Muscle of arm (tissue), 1 donor: ENCODE measurements at regions not wholly inside any gene's neighbourhood (a gene's known extent, or its start where the extent isn't known, plus 50 kb on each side); places are given as distances from the start of the nearest gene placed in this dataset.

ENCODE experiments used
- DNase-seq: peaks from one replicate; pipeline ENCODE4 v3.0.0-alpha.2; 2013

DNA sequence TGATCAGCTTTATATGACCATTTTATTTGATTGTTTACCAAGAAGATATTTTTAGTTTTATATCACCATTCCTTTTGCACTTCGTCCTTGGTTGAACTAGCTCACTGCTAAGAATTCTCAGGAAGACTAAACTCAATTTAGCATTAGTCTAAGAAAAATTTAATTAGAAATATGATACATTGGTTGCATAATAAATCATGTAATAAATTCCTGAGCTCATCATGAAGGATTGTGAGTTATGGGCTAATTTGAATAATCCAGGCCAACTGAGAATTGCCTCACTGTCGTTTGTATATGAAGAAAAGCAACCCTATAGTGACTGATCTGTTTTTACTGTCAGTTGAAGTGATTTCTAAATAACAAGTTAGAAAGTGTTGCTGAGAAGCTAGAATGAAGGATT is 725.5 kb downstream of the DNAJB9 start:
- DNase-seq, result no peak

DNA sequence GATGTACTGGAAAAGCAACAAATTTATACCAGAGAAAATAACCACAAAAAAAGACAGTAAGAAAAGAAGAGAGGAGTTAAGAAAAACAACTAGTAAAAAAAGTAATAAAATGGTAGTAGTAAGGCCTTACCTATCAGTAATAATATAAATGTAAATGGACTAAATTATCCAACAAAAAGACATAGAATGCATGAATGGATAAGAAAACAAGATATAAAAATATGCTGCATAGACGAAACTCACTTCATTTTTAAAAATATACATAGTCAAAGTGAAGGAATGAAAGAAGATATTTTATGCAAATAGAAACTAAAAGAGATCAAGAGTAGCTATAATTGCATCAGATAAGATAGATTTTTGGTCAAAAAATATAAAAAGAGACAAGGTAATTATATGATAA is 739.1 kb downstream of the DNAJB9 start:
- DNase-seq, result no peak

DNA sequence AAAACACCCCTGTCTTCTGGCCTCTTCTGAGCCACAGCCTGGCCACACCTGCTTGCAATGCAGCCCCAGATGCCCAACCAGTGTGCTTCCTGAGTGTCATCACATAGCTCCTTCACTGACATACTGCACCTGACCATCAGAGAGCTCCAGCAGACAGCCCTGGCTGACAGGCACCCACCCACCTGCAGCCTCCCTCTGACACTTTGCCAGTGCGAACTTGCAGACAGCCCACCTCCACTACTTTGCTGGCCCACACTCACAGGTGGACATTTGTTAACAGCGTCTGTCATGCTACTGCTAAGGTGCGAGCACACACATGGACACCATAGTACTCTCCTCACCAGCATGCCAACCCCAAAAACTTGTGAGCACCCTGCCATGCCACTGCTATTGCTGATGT is 740.1 kb downstream of the DNAJB9 start:
- DNase-seq, result no peak

DNA sequence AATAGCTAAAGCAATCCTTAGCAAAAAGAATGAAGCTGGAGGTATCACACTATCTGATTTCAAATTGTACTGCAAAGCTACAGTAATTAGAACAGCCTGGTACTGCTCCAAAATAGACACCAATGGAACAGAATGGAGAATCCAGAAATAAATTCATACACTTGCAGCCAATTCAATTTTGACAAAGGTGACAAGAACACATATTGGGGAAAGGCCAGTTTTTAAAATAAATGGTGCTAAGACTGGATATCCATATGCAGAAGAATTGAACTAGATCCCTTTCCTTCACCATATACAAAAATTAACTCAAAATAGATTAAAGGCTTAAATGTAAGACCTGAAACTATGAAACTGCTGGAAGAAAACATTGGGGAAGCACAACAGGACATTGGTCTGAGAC is 748.5 kb downstream of the DNAJB9 start:
- DNase-seq, result no peak

DNA sequence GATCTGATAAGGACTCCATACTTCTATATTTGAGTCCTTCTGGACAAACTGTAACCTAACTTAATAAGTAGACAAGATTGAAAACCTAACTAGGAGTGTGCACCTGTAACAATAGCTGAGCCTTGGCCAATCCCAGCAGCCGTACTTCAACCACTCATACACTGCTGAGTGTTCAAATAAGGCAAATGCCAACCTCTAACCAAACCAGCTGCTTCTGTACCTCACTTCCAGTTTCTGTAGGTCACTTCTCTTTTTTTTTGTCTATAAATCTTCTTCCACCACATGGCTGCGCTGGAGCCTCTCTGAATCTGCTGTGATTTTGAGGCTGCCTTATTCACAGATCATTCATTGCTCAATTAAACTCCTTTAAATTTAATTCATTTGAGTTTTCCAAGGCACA is 753.2 kb downstream of the DNAJB9 start:
- DNase-seq, result no peak

DNA sequence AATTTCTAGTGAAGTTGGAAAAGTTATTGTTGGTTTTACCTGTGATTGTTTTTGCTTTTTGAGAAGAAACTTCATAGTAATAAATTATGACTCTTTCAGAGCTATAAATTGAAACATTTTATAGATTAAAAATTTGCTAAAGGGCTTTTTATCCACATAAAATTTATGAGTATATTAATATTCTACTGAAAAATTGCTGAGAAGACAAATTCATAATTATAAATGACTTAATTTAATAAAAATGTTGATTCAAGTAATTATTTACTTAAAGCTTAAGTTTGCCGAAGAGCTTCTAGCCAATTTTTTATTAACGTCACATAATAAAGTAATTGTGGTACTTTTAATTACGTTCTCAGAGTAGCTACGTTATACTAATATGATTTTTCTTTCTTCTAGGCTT is 761.7 kb downstream of the DNAJB9 start:
- no peak for DNase-seq

DNA sequence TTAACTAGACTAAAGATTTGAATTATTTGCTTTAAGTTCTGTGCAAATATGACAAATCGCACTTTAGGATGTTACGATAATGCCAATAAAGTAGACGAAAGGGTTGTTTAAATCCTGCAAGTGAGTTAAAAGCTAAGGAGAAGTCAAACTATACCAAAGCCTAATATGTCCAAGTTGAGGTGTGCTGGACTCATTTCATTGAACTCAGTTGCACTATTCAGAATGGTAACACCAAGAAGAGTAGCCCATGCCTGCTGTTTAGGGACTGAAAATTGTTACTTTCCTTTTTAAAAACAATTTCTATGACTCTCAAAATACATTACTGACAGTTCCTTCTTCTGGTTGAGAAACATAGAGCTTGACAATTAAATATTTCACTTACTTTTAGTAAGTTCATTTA is 766.3 kb downstream of the DNAJB9 start:
- no peak for DNase-seq

DNA sequence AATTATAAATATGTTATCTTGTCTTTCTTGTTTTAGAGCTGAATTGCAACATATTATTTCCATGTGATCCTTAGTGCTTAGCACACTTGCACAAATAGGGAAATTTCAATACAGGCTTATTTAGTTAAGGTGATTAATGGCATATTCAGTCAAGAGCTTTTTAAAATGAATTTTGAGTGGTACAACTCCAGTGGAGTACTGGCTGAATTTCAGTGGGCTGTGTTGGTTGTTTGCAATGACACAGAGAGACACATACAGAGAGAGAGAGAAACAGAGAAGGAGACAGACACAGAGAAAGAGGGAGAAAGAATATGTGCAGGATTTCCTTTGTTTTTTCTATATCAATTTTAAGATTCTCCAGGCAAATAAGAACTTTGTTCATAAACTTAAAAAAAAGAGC is 766.9 kb downstream of the DNAJB9 start:
- DNase-seq, result no peak

DNA sequence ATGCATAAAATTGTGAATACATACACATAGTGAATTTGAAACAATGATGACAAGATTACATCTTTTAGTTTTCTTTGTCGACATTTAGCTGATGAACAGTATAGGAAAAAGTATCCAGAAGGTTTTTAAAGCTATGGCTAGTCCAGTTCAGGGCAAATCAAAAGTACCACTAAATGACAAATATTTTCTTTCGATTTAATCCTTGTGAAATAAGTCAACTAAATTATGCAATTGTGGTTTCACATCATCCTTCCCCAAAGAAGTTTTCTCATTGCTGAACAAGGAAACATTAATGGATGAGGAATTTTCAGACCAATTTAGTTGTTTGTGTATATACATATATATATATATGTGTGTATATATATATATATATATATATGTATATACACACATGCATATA is 774.0 kb downstream of the DNAJB9 start:
- no peak for DNase-seq

DNA sequence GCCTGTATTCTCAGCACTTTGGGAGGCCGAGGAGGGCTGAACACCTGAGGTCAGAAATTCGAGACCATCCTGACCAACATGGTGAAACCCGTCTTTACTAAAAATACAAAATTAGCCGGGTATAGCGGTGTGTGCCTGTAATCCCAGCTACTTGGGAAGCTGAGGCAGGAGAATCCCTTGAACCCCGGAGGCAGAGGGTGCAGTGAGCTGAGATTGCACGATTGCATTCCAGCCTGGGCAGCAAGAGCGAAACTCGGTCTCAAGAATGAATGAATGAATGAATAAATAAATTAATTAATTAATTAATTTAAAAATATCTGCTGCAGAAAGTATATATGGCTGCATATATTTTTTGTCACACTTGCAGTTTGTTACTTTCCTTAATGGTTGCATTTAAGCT is 781.8 kb downstream of the DNAJB9 start:
- no peak for DNase-seq

DNA sequence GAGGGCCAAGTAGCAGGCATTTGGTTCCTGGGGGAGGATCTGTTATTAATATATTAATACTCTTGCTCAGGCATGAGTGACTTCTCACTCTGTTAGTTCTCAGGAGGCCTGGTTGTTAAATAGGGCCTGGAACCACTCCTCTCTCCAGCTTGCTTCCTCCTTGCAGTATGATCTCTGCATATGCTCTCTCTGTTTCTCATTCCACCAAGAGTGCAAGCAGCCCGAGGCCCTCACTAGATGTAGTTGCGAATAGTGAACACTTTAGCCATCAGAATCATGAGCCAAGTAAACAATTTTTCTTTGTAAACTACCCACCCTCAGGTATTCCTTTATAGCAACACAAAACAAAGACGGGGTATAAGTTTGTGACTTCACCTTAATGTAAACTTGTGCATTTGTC is 784.3 kb downstream of the DNAJB9 start:
- no peak for DNase-seq

DNA sequence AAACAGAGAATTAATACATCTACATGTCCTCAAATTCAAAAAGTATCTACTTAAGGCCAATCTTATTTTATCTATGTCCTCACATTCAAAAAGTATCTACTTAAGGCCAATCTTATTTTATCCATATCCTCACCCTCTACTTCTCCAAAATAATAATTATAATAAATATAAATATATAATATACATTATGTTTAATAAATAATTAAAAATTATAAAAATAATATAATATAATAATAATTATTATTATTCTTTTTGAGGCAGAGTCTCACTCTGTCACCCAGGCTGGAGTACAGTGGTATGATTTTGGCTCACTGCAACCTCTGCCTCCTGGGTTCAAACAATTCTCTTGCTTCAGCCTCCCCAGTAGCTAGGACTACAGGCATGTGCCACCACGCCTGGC is 784.9 kb downstream of the DNAJB9 start:
- DNase-seq, result no peak

DNA sequence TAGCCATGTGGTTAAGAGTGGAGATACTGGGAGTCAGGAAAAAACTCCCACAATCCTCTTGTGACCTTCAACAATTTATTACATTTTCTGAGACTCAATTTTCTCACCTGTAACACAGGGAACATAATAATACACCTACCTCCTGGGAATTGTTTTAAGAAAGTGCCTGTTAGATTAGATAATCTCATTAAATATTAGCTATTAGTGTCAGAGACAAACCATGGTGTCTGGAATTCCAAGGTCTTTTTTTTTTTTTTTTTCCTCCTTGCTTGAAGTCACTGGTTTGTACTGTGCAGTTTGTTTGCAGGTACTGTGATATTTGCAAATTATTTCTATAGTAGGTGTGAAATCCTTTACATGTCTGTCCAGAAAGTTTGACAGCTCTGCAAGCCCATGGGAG is 806.1 kb downstream of the DNAJB9 start:
- DNase-seq, result no peak

DNA sequence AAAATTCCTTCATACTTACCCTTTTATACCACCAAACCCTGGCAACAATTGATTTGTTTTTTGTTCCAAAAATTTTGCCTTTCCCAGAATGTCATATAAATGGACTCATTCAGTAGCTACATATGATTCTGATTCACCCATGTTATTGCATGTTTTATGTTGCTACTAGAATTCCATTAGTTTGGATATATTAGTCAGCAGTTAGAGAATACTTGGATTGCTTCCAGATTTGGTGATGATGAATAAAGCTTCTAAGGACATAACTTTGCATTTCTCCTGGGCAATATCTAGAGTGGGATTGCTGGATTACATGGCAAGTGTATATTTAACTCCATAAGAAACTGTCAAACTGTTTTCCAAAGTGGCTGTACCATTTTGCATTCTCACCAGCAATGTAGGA is 806.9 kb downstream of the DNAJB9 start:
- DNase-seq, result no peak

DNA sequence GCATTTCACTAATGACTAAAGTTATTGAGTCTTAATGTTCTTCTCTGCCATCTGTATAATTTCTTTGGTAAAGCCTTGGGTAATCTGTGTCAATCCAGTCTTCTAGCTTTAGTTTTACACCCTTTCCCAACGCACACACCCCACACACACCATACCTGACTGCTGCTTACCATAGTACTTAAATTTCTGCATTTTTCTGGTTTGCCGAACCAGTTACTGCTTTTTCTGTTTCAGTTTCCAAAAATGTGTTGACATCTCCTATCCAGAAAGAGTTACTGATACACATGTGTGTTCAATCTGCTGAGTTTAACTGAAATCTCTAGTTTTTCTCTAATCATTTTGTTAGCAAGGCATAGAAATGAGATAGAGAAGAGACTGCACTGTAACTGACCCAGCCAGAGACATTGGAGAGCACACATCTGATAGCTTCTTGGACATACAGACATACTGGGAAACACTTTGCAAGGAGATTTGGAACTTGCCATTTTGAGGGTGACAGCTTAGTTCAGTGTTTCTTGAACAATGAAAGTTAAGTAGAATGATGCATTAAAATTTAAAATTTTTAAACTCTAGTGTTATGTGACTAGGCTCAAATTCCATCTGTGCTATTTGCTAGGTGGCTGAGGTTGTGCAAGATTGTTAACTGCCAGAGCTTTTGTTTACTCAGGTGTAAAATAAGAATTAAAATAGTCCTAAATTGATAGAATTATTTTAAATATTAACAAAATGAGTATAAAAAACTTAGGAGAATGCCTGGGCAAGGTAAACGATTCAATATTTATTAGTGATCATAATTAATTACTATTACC is 807.6 kb downstream of the DNAJB9 start:
- DNase-seq, result no peak

DNA sequence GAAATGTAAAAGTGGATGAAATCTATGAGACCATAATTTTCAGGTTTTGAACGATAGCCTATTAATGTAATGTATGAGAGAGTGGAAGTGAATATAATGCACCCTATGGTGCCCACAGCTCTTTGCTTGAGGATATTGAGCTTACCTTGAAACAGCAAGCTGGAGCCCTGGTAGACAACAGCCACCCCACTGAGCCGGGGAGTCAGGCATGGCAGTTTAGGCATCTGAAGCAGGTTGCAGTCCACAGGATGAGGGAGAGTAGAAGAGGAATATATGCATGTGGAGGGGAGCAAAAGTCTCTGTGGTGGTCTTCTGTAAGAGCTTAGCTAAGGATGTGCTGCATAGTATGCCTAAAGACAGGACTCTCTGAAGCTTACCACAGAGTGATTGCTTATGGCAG is 817.3 kb downstream of the DNAJB9 start:
- DNase-seq, result no peak

DNA sequence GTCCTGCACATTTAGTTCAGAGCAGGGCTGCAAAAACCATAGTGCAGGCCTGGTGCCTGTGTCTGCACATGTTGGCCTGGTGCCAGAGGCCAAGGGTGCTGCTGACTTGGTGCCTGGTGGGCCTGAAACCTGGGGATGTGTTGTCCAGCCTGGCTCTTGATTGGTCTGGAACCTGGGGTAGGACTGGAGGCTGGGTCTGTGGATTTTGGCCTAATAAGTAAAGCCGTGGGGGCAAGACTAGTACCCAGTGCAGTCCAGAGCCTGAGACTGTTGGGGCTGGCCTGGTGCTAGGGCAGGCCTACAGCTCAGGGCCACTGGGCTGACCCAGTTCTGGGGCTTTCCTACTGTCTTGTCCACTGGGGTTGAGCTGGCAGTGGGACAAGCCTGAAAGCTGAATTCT is 817.9 kb downstream of the DNAJB9 start:
- DNase-seq, result no peak

DNA sequence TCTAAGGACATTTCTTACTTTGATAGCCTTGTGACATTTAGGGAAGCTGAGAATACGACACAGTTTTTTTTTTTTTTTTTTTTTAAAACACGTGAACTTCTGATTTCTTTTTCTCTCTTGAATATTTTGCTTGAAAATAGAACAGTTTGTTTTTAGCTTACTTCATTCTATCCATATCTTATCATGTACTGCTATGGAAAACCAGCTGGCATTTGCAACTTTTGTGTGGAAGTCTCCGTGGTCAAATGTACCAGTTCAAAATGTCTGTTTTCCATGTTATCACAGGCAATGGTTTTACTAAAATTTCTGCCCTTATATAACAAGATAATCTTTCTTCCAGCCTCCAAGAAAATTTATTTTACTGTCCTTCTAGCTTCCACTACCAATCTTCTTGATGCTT is 821.6 kb downstream of the DNAJB9 start:
- DNase-seq, result no peak

DNA sequence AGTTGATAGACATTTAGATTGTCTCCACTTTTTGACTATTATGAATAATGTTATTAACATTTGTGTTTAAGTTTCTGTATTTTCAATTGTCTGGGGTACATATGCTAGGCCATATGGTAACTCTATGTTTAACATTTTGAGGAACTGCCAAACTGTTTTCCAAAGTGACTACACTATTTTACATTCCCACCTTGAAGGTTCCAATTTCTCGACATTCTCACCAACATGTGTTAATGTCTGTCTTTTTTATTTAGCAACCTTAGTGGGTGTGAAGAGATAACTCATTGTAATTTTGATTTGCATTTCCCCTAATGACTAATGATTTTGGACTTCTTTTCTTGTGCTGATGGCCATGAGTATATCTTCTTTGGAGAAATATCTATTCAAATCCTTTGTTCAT is 832.4 kb downstream of the DNAJB9 start:
- no peak for DNase-seq

DNA sequence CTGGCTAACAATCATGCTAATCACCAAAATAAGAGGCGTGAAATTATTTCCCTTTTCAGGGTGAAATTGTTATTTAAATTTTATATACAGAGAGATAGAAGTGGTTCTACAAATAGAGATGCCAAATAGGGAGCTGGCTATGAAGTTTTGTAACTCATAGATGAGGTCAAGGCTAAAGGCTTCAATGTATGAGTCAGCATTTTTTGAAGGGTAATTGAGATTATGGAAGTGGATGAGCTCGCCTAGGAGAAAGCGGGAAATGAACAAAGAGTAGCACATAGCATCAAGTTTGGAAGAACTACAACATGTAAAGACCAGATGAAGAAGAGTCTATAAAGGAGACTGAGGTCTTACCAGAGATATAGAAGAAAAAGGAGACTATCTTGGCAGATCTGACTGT is 838.1 kb downstream of the DNAJB9 start:
- no peak for DNase-seq

DNA sequence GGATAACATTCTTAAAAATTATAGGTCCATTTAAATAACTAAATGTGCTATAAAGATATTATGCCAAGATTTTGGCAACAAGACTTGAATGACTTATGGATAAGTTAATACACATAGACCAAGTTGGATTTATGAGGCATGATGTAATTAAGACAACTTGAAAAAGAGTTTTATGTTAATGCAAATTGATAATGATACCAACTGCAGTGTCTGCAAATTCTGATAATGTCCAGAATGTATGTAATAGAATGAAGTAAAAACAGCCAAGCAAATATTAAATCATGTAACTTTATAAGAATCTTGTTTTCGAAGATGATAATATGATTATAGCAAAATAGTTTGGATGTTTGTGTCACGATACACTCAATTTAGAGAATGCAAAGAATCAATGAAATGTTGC is 868.3 kb downstream of the DNAJB9 start:
- DNase-seq, result no peak

DNA sequence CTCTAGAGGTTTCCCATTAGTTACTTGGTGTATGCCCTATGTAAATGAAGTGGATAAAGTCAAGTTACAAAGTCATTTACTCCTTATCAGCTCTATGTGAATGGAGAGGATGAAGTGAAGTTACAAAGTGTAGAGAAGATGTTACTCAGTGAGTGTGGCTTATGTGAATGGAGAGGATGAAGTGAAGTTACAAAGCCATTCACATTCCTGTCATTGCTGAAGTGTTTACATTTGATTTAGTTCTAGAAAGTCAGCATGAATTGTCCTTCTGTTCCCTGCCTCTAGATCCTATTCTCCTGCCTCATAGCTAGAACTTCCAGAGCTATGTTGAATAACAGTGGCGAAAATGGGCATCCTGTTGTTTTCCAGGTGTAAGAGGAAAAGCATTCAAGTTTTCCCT is 880.1 kb downstream of the DNAJB9 start:
- no peak for DNase-seq

DNA sequence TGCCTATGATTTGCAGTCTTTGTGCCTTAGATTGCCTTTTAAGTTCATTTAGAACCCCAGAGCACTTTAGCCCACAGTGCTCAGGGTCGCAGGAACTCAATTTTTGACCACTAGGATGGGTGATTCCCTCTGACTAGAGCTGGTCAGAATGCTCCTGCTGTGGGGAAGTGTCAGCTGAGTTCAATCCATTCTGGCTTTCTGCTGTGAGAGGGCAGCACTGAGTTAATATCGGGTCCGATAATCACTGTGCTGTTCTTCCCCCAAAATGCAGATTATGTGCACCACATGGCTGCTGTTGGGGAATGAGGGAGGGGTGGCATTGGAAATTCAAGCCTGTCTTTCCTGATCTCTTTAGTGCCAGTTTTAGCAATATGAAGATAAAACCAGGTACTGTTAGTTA is 886.4 kb downstream of the DNAJB9 start:
- no peak for DNase-seq

DNA sequence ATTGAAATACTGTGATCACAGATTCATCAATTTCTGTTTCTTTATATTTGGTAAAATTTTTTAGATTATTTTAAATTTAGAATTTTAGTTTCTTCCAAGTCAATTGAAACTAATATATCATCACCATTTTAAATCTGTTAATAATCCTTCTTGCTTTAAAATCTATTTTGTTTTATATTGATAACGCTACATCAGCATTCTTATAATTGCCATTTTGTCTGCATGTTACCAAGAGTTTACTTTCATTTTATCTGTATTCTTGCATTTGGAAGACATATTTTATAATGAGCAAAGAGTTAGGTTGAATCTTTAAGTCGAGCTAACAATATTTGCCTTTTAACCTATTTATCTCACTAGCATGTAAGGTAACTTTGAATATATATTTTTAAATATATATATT is 890.6 kb downstream of the DNAJB9 start:
- no peak for DNase-seq

DNA sequence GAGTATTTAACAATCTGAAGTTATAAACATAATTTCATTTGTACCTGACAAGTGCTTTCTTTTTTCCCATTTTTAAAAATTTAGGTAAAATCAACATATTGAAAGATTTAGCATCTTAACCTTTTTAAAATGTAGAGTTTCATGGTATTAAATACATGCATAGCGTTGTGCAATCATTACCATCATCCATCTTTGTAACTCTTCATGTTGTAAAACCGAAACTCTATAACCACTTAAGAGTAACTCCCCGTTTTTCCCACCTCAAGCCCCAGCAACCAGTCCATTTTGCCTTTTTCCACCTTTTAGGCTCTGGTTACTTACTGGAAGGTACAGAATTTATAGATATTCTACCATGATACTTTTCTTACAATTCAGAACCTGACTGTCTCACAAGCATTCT is 892.5 kb downstream of the DNAJB9 start:
- no peak for DNase-seq
